BE2C (cell line): ENCODE measurements at regions not wholly inside any gene's neighbourhood (a gene's known extent, or its start where the extent isn't known, plus 50 kb on each side); places are given as distances from the start of the nearest gene placed in this dataset.

Experiments used
- DNase-seq: peaks from one replicate; pipeline ENCODE4 v3.0.0-alpha.2; 2020
- H3K27me3 ChIP-seq: fragments of 250-450 bp; sonication (Bioruptor Pico); 2 replicates; pipeline ENCODE4 v1.5.1; 2020; ENCODE audit warnings: mild to moderate bottlenecking
- H3K36me3 ChIP-seq: fragments of 250-450 bp; sonication (Bioruptor Pico); 2 replicates; pipeline ENCODE4 v1.5.1; 2020; ENCODE audit warnings: mild to moderate bottlenecking
- H3K4me1 ChIP-seq: fragments of 250-450 bp; sonication (Bioruptor Pico); 2 replicates; pipeline ENCODE4 v1.5.1; 2020
- H3K4me3 ChIP-seq: 2 replicates; pipeline ENCODE4 v1.5.1; 2011; ENCODE audit warnings: low read depth, low read length
- H3K9me3 ChIP-seq: fragments of 250-450 bp; sonication (Bioruptor Pico); 2 replicates; pipeline ENCODE4 v1.5.1; 2020
- CTCF ChIP-seq: IDR thresholded peaks from 2 replicates; pipeline ENCODE4 v1.5.1; 2012; ENCODE audit warnings: mild to moderate bottlenecking, low read depth, low read length

GRCh38 chr7:97513326-97513725 is 218.6 kb upstream of the TAC1 start:
- no peak for DNase-seq
- no peak for TF ChIP-seq CTCF
- no peak overlapping the region for H3K4me3 ChIP-seq
- H3K36me3 ChIP-seq: no peaks in the 10 kb centered on the region
- no peaks in the 10 kb centered on the region for H3K4me1 ChIP-seq
- no peaks in the 10 kb centered on the region for H3K9me3 ChIP-seq
- no peaks in the 10 kb centered on the region for H3K27me3 ChIP-seq

GRCh38 chr7:97541188-97541587 is 190.7 kb upstream of the TAC1 start:
- TF ChIP-seq CTCF: no peak
- H3K27me3 ChIP-seq: no peaks in the 10 kb centered on the region
- no peak for DNase-seq
- 0 out of 2 replicates have a peak, but pooled peaks cover 3% of the 10 kb centered on the region for H3K9me3 ChIP-seq
- H3K4me3 ChIP-seq: no peak overlapping the region
- H3K36me3 ChIP-seq: no peaks in the 10 kb centered on the region
- H3K4me1 ChIP-seq: no peaks in the 10 kb centered on the region

GRCh38 chr7:97555857-97556421 is 175.9 kb upstream of the TAC1 start:
- Histone ChIP-seq H3K4me1 (no peaks in the 10 kb centered on the region), H3K4me3 (no peak overlapping the region), H3K9me3 (no peaks in the 10 kb centered on the region), H3K27me3 (no peaks in the 10 kb centered on the region), H3K36me3 (no peaks in the 10 kb centered on the region)
- no peak for TF ChIP-seq CTCF
- no peak for DNase-seq

- Histone ChIP-seq H3K4me1 (no peaks in the 10 kb centered on the region), H3K36me3 (no peaks in the 10 kb centered on the region), H3K9me3 (no peaks in the 10 kb centered on the region), H3K4me3 (no peak overlapping the region), H3K27me3 (no peaks in the 10 kb centered on the region)
- no peak for DNase-seq
- no peak for TF ChIP-seq CTCF
These were observed 166.2 kb upstream of the TAC1 start for GRCh38 chr7:97565665-97566064.

GRCh38 chr7:97573065-97573464 is 158.8 kb upstream of the TAC1 start:
- Histone ChIP-seq H3K9me3 (no peaks in the 10 kb centered on the region), H3K36me3 (no peaks in the 10 kb centered on the region), H3K27me3 (no peaks in the 10 kb centered on the region), H3K4me1 (no peaks in the 10 kb centered on the region), H3K4me3 (no peak overlapping the region)
- no peak for TF ChIP-seq CTCF
- no peak for DNase-seq

GRCh38 chr7:97576043-97576442 is 155.8 kb upstream of the TAC1 start:
- Histone ChIP-seq H3K9me3 (no peaks in the 10 kb centered on the region), H3K4me1 (no peaks in the 10 kb centered on the region), H3K27me3 (no peaks in the 10 kb centered on the region), H3K36me3 (no peaks in the 10 kb centered on the region), H3K4me3 (no peak overlapping the region)
- no peak for TF ChIP-seq CTCF
- no peak for DNase-seq
